GM19463 (cell line): ENCODE measurements at regions not wholly inside any gene's neighbourhood (a gene's known extent, or its start where the extent isn't known, plus 50 kb on each side); places are given as distances from the start of the nearest gene placed in this dataset.
"Not testable (repeated sequence)": the region's sequence is repeated elsewhere in the genome, so short reads cannot be mapped to it uniquely, and the experiment has no call there.

Experiments
- ATAC-seq: cut with Tn5 transposase; IDR thresholded peaks from one replicate; pipeline ENCODE4 v1.9.1; 2021; ENCODE audit warnings: mild to moderate bottlenecking, moderate library complexity; ENCODE audit not compliant: unreplicated experiment

DNA sequence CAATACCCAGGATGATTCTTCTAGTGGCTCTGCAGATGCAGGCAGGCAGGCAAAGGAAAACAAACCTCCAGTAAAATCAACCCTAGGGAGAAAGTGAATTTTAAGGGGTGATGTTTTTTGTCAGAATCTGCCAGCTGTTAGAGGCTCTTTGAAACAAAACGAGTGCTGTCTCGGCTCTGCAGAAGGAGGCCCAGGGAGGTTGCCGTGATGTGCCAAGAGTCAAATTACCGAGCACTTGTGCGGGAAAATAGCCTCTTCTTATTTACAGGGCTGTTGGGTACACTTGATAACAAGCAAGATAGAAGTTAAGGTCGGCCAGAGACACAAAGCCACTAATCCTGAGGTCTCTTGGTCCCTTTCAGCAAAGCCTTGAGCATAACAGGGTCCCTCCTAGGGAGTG lies 68.9 kb upstream of the EEF2KMT start:
- no peak for ATAC-seq

DNA sequence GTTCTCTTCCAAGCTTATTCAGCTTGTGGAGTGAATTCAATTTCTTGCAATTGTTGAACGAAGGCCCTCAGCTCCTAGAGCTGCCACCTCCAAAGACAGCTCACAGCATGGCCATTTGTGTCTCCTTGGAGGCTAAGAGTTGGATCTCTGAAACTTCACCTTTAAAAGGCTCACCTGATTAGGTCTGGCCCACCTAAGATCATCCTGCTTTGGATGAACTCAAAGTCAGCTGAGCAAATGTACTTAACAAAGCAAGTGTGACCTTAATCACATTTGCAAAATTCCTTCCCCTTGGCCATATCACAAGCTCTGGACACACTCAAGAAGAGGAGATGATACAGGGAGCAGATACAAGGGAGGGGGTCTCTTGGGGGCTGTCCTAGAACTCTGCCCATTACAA lies 67.8 kb upstream of the EEF2KMT start:
- not testable (repeated sequence) for ATAC-seq

DNA sequence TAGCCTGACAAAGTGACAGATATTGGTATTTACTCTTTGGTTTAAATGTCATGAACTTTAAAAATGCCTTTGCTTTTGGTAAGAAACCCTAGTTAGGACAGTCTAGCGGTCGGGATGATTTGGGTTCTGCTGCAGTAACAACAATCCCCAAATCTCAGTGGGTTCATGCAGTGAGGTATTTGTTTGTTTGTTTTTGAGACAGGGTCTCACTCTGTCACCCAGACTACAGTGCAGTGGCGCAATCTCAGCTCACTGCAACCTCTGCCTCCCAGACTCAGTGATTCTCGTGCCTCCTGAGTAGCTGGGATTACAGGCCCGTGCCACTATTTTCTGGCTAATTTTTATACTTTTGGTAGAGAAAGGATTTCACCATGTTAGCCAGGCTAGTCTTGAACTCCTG lies 65.2 kb upstream of the EEF2KMT start:
- ATAC-seq = not testable (repeated sequence)

DNA sequence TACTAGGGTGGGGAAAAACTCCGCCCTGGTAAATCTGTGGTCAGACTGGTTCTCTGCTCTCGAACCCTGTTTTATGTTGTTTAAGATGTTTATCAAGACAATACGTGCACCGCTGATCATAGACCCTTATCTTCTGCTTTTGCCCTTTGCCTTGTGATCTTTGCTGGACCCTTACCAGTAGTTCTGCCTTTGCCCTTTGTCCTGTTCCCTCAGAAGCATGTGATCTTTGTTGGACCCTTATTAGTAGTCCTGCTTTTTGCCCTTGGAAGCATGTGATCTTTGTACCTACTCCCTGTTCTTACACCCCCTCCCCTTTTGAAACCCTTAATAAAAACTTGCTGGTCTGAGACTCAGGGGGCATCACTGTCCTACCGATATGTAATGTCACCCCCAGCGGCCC lies 64.3 kb upstream of the EEF2KMT start:
- not testable (repeated sequence) for ATAC-seq

DNA sequence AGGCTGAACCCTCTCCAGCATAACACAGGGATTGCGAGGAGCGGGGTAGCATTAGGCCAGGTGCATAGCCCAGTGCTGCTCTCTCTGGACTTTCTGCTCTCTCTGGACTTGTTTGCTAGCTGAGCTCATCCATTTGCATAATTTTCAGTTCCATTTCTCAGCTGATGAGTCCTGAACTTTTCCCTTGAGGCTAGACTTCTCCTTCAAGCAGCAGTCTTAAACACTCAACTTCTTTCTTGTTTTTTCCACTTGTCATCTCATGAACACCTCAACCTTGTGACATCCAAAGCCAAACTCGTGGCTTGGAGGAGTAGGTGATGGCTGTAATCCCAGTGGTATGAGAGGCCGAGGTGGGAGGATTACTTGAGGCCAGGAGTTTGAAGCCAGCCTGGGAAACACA lies 62.4 kb upstream of the EEF2KMT start:
- not testable (repeated sequence) for ATAC-seq

DNA sequence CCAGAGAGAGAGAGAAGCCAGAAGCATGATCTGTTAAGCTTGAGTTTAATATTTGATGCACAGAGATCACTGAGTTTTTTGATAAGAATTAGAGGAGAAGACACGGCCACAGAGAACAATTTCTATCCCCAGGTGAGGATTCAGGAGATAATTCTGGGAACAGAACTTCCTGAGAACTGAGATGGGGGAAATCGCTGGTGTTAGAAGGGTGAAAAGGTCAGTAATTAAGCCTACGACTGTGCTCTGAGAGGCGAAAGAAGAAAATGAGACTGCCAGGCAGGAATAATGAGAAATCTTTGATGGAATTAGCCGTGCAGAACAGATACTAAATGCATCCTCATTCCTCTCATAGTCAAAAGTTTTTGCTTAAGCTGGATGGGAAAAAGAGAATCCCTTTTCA lies 61.9 kb upstream of the EEF2KMT start:
- ATAC-seq = not testable (repeated sequence)

DNA sequence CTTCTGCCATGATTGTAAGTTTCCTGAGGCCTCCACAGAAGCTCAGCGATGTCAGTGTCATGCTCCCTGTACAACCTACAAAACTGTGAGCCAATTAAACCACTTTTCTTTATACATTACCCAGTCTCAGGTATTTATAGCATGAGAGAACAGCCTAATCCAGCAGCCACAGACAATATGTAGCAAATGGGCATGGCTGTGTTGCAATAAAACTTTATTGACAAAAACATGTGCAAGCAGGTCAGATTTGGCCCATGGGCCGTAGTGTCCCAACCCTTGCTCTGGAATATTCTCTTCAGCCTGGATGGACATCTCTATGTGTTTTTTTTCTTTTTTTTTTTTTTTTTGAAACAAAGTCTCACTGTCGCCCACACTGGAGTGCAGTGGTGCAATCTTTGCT lies 60.9 kb upstream of the EEF2KMT start:
- ATAC-seq = no peak

DNA sequence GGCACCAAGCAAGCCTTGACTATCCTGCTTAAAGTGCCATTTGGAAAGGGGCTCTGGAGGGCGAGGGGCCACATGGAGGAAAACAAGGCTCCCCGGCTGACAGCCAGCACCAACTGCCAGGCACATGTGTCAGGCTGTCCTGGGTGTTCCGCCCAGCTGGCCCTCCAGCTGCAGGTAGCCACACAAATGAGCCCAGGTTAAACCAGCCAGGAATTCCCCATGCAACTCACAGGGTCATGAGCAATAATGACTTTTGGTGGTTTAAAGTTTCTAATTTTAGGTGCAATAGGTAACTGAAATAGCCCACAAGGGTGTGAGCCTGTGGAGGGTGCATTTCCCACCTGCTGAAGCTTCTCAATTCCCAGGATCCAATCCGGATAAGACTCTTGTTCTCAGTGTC lies 58.9 kb upstream of the EEF2KMT start:
- not testable (repeated sequence) for ATAC-seq

DNA sequence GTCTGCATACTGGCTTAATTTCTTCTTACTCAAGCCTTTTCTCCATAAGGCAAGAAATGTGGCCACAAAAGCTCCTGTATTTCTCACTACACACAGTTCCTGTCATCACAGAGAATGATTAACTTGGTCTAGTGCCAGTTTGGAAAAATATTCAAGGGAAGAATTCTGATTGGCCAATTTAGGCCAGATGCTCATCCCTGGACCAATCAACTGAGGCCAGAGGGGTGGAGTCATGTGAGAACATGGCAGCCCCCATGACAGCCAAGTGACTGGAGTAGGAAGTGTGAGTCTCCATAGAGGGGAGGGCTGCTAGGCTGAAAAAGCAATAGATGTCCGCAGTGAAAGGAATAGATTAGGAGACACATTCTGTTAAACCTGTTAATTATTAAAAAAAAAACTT lies 56.4 kb upstream of the EEF2KMT start:
- ATAC-seq = not testable (repeated sequence)

DNA sequence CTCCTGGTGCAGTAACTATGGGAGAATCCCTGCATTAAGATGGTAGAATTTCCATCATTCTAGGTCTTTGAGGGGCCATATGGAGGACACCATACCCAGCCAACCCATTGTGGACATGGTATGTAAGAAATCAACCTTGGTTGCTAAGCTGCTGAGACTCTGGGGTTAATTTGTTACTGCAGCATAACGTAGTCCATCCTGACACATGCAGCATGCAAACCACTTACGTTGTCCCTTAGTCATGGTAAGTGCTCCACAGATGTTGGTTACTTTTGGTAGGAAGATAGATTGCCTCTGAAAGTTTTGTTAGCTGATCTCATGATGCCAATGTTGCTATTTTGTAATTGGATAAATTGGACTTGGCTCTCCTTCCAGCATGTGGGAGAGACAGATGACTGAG lies 53.8 kb upstream of the EEF2KMT start:
- ATAC-seq = not testable (repeated sequence)
